Stimulated activated CD4-positive, alpha-beta T cell treated with anti-CD3 and anti-CD28 coated beads, Interleukin-2, amount 100 ng/mL, for 24 hours (primary cell): ENCODE measurements at regions not wholly inside any gene's neighbourhood (a gene's known extent, or its start where the extent isn't known, plus 50 kb on each side); places are given as distances from the start of the nearest gene placed in this dataset.

Experiments used
- DNase-seq, 2 donors: peaks; one replicate each; pipeline ENCODE4 v3.0.0-alpha.2; 2020

GRCh38 chr11:71201936-71202597 lies 50.3 kb downstream of the SHANK2 start:
- no peak for DNase-seq

DNA sequence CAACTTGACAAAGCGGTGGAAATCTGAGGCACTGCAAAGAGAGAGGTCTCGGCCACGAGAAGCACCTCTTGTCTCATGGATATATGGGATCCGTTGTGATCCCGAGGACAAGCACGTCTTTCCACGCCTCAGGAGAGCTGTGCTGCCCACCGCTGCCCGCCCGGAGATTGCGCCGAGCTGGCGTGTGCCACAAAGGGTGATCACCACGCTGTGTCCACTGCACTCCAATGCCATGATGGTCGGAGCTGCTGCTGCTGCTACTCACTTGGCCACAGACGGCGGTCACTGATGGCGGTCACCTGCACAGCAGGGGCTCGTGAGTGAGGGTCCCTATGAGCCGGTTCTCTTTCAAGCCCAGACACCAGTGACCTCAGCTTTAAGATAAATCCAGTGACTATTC lies 51.1 kb downstream of the SHANK2 start:
- no peak for DNase-seq

- DNase-seq, result no peak
Measured at GRCh38 chr11:71200761-71201160, 51.6 kb downstream of the SHANK2 start.

GRCh38 chr11:71200172-71200716 lies 52.1 kb downstream of the SHANK2 start:
- no peak for DNase-seq

DNA sequence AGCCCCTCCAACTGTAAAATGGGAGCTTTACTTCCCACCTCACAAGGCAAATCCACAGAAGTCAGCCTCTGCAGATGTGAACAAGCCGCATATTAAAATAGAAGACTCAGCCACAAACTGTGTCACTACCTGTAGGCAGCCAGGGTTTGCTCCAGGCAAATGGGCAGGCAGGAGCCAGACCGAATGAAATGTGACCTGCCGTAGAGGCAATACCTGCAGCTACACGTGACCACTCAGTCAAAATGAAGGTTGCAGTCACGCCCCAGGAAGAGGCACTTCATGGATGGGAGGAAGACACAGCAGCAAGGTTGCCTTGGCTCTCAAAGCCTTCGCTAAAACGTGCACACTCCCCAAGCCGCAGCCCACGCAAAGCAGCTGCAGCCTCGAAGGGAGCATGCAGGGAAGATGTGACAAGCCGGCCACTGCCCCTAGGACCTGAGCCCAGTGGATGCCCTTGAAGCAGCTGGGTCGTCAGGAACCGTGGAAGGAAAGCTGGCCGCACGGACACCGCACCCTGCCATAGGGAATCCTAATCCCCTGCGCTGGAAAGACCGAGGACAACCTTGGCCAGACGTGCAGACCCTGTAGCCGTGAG lies 53.1 kb downstream of the SHANK2 start:
- DNase-seq, result no peak

DNA sequence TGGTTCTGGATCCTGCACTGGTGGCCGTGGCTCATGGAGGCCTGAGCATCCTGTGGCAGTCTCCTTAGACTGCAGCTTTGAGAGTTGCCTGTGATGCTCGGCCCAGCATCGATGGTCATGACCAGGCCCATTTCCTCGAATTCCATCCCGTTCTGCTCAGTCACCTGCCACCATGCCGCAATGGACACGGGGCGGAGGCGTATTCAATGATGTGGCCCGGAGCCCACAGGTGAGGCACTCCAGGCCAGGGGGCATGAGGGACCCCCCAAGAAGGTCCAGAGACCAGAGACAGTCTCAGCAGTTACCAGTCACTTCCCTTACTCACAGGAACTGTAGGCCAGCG lies 53.6 kb downstream of the SHANK2 start:
- DNase-seq, result no peak

DNA sequence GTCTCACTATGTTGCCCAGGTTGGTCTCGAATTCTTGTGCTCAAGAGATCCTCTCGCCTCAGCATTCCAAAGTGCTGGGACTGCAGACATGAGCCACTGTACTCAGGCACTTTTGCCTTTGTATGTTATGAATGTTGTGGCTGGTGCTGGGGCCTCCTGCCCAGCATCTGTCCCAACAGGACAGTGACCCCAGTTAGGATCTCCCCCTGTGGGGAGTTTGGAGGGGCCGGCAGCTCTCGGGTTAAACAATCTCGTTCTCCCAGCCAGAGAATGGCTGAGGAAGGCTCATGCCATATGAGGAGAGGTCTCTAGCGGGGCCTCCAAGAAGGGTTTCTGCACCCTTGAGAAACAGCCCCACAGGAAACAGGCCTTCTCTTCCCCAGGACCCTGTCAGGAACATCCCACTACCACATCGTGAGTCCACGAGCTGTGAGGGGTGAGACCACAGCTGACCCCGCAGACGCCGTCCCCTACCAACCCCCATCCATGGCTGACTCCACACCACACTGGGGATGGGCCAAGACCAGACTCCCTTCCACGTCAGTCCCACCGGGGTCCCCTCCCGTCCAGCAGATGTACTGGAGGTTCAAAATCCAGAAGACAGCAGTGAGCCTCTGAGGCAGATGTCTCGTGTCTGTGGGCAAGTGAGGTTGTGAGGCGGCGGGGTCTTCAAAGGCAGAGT lies 54.1 kb downstream of the SHANK2 start:
- no peak for DNase-seq

DNA sequence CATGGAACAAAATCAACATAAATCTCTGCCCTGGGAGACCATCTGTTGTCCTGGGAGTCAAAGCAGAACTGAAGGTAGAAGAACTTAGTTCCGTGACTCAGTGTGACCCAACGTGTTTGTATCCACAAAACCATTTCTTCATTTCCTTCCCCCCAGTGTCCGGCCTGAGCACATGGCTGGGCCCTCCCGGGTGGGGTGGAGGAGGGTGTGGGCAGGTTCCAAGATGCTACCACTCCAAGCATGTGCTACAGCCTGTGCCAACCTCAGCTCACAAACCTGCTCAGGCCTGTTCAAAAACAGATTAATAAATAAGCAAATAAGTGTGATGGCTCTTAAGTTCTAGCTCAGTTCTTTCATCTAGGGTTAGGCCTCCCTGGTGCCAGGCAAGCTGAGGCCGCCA lies 55.3 kb downstream of the SHANK2 start:
- DNase-seq, result no peak

- no peak for DNase-seq
Measured at GRCh38 chr11:71194710-71195109, 57.7 kb downstream of the SHANK2 start.

DNA sequence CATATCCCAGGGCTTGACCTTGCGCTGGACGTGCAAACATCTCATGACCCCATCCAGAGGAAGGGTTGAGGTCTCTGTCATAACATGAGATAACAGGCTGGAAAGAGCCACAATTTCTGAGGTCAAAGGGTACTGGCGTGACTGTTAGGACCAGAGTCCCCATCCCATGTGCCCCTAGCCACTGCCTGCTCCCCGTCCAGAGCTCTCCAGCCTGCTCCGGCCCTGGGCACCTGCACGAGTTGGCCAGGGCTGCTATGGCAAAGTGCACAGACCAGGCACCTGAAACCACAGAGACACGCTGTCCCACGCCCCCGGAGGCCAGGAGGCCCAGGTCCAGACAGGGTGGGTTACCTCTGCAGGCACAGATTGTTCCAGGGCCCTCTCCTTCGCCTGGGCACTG lies 58.9 kb downstream of the SHANK2 start:
- DNase-seq, result no peak

DNA sequence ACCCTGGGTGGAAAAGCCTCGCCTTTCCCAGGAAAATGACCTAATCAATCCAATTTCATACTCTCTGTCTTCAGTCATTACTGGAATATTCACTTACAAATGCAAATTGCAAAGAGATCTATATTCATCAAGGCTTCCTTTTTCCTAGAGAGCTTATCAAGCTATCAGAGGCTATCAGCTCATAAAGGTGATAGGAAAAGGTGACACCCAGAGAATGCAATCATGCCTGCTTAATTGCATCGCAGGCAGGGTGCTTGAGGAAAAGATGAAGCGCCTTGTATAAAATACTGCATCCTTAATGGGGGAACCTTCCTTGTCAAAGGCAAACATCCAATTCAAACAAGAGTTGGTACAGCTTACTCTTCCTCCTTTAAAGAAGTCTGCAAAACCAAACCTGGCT lies 59.7 kb downstream of the SHANK2 start:
- DNase-seq, result no peak

- no peak for DNase-seq
Measured at GRCh38 chr11:71191201-71191600, 61.2 kb downstream of the SHANK2 start.

- no peak for DNase-seq
Measured at GRCh38 chr11:71190551-71190950, 61.8 kb downstream of the SHANK2 start.

GRCh38 chr11:71189768-71190315 lies 62.5 kb downstream of the SHANK2 start:
- DNase-seq, result no peak

DNA sequence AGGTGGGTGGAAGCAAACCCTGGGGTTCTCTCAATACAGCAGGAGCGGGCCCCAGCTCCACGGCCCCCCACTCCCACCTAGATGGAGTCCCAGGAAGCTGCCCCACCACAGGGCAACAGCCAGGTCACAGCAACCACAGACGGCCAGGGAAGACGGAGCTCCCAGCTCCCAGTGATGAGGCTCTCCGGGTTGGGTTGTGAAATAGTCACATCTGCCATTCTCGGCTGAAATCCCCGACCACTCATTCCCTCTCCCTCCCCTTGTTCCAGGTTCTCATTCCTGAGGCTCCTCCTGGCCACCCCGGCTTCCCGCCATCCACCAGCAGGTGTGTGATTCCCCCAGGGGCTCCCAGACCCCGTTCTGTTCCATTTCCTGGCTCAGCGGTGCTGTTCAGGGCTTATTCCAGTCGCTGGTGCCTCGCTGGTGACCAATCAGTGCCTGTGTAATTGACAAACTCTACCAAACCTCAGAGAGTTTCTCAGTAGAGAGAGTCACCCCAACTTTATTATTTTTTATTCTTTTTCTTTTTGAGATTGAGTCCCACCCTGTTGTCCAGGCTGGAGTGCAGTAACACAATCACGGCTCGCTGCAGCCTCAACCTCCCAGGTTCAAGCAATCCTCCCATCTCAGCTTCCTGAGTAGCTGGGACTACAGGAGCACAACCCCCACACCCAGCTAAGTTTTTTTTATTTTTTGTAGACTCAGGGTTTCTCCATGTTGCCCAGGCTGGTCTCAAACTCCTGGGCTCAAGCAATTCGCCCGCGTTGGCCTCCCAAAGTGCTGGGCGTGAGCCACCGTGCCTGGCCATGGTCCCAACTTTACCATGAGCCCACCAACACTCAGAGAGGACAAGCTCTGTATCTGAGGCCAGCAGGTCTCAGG lies 63.2 kb downstream of the SHANK2 start:
- no peak for DNase-seq

GRCh38 chr11:71188073-71188472 lies 64.3 kb downstream of the SHANK2 start:
- no peak for DNase-seq

DNA sequence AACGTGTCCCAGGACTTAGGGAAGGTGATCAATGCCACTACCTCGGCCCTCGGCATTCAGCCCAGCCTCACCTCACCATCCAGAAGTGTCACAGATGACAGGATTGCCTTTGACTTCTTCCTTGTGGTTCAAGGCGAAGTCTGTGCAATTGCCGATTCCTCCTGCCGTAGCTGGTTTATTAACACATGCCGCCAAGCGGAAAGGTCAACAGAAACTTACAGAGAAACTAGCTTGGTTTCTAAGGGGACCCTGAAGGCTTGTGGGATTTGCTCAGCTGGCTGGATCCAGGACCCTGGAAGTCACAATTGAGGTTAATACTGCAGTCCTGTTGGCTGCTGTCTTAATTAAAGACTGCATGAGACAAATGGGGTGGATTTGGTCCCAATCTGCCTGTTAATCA lies 65.6 kb downstream of the SHANK2 start:
- no peak for DNase-seq

DNA sequence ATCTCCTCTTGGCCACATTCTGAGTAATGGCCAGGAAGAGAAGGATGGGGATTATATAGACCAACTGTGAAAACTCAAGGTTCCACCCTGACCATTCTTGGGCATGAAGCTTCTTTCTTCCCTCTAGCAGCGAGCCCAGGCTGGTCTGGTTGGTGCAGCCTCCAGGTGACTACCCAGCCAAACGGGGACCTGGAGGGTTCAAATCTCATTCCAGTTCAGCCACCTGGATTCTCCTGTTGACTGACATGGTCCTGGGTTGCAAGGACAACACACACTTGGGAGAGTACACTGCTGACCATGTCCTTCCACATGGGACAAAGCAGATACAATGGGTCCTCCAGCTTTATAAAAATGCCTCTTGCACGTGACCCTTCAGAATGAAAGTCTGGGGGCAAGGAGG lies 67.0 kb downstream of the SHANK2 start:
- no peak for DNase-seq

GRCh38 chr11:71184421-71185210 lies 67.8 kb downstream of the SHANK2 start:
- DNase-seq, result no peak

DNA sequence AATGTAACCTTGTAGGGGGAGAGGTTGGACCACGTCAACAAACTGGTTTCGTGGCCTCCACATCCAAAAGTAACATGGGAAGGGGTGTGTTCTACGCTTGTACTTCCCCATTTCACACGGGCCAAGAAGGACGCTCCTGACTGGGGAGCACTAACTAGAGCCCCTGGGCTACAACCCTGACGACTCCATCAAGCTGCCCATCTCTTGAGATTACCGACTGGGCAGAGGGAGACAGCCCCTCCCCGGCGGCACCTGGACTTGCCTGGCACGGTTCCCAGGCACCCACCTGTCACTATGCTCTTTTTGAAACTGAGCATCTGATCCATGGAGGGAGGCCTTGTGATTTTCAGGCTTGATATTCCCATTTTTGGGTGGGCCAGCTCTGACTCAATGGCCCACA lies 68.5 kb downstream of the SHANK2 start:
- no peak for DNase-seq

- no peak for DNase-seq
Measured at GRCh38 chr11:71182791-71183677, 69.3 kb downstream of the SHANK2 start.
